GM12878 (cell line): ENCODE measurements at regions not wholly inside any gene's neighbourhood (a gene's known extent, or its start where the extent isn't known, plus 50 kb on each side); places are given as distances from the start of the nearest gene placed in this dataset.
A peak's percentile ranks its signal among the peaks of the same experiment; 100 is the strongest.

Source experiments
- ASH2L ChIP-seq: fragments of 300-600, 200-600 bp; sonication (generic); IDR thresholded peaks from 2 replicates; pipeline ENCODE4 v1.6.1; 2017; ENCODE audit warnings: low read depth, mild to moderate bottlenecking, borderline replicate concordance
- BRCA1 ChIP-seq: IDR thresholded peaks from 2 replicates; pipeline ENCODE4 v1.6.1; 2011; ENCODE audit warnings: low read depth, low read length, improper control_type of control experiment
- FOS ChIP-seq: IDR thresholded peaks from 3 replicates; pipeline ENCODE4 v1.6.1; 2011; ENCODE audit warnings: borderline replicate concordance; ENCODE audit not compliant: insufficient read length; ENCODE audit errors: extremely low read depth
- HCFC1 ChIP-seq: fragments of 150-350 bp; IDR thresholded peaks from 2 replicates; pipeline ENCODE4 v1.6.1; 2014; ENCODE audit warnings: low read length
- IRF3 ChIP-seq: fragments of 450-650 bp; IDR thresholded peaks from 2 replicates; pipeline ENCODE4 v1.6.1; 2014; ENCODE audit warnings: mild to moderate bottlenecking
- IRF5 ChIP-seq: fragments of 450-650 bp; IDR thresholded peaks from 2 replicates; pipeline ENCODE4 v1.6.1; 2017; ENCODE audit warnings: borderline replicate concordance
- JUNB ChIP-seq: IDR thresholded peaks from 2 replicates; pipeline ENCODE4 v1.6.1; 2016; ENCODE audit warnings: antibody characterized with exemption, mild to moderate bottlenecking
- JUND ChIP-seq: IDR thresholded peaks from 2 replicates; pipeline ENCODE4 v1.6.1; 2012; ENCODE audit warnings: low read depth, mild to moderate bottlenecking, low read length, improper control_type of control experiment, moderate library complexity
- NFXL1 ChIP-seq: fragments of 450-650 bp; IDR thresholded peaks from 2 replicates; pipeline ENCODE4 v1.6.1; 2017; ENCODE audit warnings: antibody characterized with exemption, mild to moderate bottlenecking, borderline replicate concordance
- NFYB ChIP-seq: IDR thresholded peaks from 2 replicates; pipeline ENCODE4 v1.6.1; 2011; ENCODE audit warnings: low read depth, mild to moderate bottlenecking, low read length, improper control_type of control experiment, moderate library complexity; ENCODE audit not compliant: insufficient read depth
- NR2C1 ChIP-seq: fragments of 450-650 bp; IDR thresholded peaks from 2 replicates; pipeline ENCODE4 v1.6.1; 2017; ENCODE audit warnings: antibody characterized with exemption, mild to moderate bottlenecking, moderate library complexity
- RELB ChIP-seq: fragments of 450-650 bp; IDR thresholded peaks from 2 replicates; pipeline ENCODE4 v1.6.1; 2017; ENCODE audit warnings: low read depth, mild to moderate bottlenecking, moderate library complexity
- SPI1 ChIP-seq: IDR thresholded peaks from 2 replicates; pipeline ENCODE4 v1.6.1; 2011; ENCODE audit warnings: low read depth, mild to moderate bottlenecking, low read length, moderate library complexity, borderline replicate concordance; ENCODE audit not compliant: insufficient read depth
- STAT3 ChIP-seq: IDR thresholded peaks from 2 replicates; pipeline ENCODE4 v1.6.1; 2011; ENCODE audit warnings: low read depth, low read length, improper control_type of control experiment
- SUPT20H ChIP-seq: IDR thresholded peaks from 2 replicates; pipeline ENCODE4 v1.6.1; 2011; ENCODE audit warnings: low read depth, mild to moderate bottlenecking, low read length, moderate library complexity, borderline replicate concordance; ENCODE audit not compliant: control insufficient read depth
- USF2 ChIP-seq: IDR thresholded peaks from 2 replicates; pipeline ENCODE4 v1.6.1; 2011; ENCODE audit warnings: low read depth, low read length, improper control_type of control experiment, borderline replicate concordance
- ZBTB33 ChIP-seq: fragments of 450-650 bp; IDR thresholded peaks from 2 replicates; pipeline ENCODE4 v1.6.1; 2017; ENCODE audit warnings: mild to moderate bottlenecking
- ZNF274 ChIP-seq: IDR thresholded peaks from one replicate; pipeline ENCODE4 v1.8.0; 2011; ENCODE audit not compliant: insufficient read length, insufficient read depth
- ZNF384 ChIP-seq: IDR thresholded peaks from 2 replicates; pipeline ENCODE4 v1.6.1; 2012; ENCODE audit warnings: low read depth, mild to moderate bottlenecking, low read length, improper control_type of control experiment, borderline replicate concordance
- TF ChIP-seq, protein P1 (sequence below): fragments of 450-650 bp; IDR thresholded peaks from 2 replicates; pipeline ENCODE4 v1.6.1; 2017; ENCODE audit warnings: mild to moderate bottlenecking, moderate library complexity

DNA sequence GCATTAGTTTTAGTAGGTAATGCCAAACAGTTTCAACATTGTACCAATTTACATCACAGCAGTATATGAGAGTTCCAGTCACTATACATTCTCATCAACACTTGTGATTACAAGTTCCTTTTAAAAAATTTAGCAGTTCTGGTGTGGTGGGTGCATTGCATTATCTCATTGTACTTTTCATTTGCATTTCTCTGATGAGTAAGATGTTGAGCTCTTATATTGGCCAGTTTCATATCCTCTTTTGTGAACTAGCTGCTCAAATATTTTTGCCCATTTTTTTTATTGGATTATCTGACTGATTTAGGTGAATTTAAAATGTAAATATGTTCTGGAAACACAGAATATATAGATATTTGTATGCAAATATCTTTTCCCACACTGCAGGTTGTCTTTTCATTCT is 160.9 kb upstream of the NR3C1 start (continued):
- TF ChIP-seq STAT3 = no peak
- peak; percentile 91 for TF ChIP-seq JUNB
- TF ChIP-seq ZNF274 = no peak
- TF ChIP-seq JUND = no peak
- TF ChIP-seq SUPT20H = no peak
- TF ChIP-seq IRF5 = no peak
- peak; percentile 79; the same call in 1 of the 2 replicates for TF ChIP-seq ZNF384
- no peak for TF ChIP-seq FOS
- peak; percentile 79; the same call in 1 of the 2 replicates for TF ChIP-seq RELB
- TF ChIP-seq ZBTB33 = no peak
- TF ChIP-seq NR2C1 = no peak
- no peak for TF ChIP-seq BRCA1
- no peak for TF ChIP-seq ASH2L
- TF ChIP-seq IRF3 = no peak
- TF ChIP-seq, protein P1, sequence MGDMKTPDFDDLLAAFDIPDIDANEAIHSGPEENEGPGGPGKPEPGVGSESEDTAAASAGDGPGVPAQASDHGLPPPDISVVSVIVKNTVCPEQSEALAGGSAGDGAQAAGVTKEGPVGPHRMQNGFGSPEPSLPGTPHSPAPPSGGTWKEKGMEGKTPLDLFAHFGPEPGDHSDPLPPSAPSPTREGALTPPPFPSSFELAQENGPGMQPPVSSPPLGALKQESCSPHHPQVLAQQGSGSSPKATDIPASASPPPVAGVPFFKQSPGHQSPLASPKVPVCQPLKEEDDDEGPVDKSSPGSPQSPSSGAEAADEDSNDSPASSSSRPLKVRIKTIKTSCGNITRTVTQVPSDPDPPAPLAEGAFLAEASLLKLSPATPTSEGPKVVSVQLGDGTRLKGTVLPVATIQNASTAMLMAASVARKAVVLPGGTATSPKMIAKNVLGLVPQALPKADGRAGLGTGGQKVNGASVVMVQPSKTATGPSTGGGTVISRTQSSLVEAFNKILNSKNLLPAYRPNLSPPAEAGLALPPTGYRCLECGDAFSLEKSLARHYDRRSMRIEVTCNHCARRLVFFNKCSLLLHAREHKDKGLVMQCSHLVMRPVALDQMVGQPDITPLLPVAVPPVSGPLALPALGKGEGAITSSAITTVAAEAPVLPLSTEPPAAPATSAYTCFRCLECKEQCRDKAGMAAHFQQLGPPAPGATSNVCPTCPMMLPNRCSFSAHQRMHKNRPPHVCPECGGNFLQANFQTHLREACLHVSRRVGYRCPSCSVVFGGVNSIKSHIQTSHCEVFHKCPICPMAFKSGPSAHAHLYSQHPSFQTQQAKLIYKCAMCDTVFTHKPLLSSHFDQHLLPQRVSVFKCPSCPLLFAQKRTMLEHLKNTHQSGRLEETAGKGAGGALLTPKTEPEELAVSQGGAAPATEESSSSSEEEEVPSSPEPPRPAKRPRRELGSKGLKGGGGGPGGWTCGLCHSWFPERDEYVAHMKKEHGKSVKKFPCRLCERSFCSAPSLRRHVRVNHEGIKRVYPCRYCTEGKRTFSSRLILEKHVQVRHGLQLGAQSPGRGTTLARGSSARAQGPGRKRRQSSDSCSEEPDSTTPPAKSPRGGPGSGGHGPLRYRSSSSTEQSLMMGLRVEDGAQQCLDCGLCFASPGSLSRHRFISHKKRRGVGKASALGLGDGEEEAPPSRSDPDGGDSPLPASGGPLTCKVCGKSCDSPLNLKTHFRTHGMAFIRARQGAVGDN = no peak
- TF ChIP-seq USF2 = no peak
- TF ChIP-seq NFXL1 = no peak
- no peak for TF ChIP-seq HCFC1
- peak; percentile 98 for TF ChIP-seq SPI1
- no peak for TF ChIP-seq NFYB
